ENCODE measurements at regions not wholly inside any gene's neighbourhood (a gene's known extent, or its start where the extent isn't known, plus 50 kb on each side); places are given as distances from the start of the nearest gene placed in this dataset.

- Histone ChIP-seq H3K9ac (no peak overlapping the region), H2AFZ (no peak overlapping the region), H3K36me3 (ENCODE audit: control insufficient read depth, insufficient read depth, low read length) (no peaks in the 10 kb centered on the region), H3K9me3 (ENCODE audit: control insufficient read depth, low read length) (no peaks in the 10 kb centered on the region), H3K4me2 (ENCODE audit: low read length) (no peak overlapping the region), H3K4me1 (no peaks in the 10 kb centered on the region), H3K27ac (no peak overlapping the region), H3K4me3 (ENCODE audit: low read depth, low read length) (no peak overlapping the region), H3K27me3 (ENCODE audit: control insufficient read depth, insufficient read depth, low read length) (no peaks in the 10 kb centered on the region), H3K79me2 (no peaks in the 10 kb centered on the region)
- no peak for TF ChIP-seq CTCF (IDR thresholded peaks at IDR 0.05)
Observed at GRCh38 chr10:58041901-58042300, 225.8 kb downstream of the IPMK start.

GRCh38 chr10:58030208-58030607, 237.5 kb downstream of the IPMK start:
- Histone ChIP-seq H3K9ac (no peak overlapping the region), H3K27ac (no peak overlapping the region), H3K4me1 (no peaks in the 10 kb centered on the region), H3K4me3 (ENCODE audit: low read depth, low read length) (no peak overlapping the region), H3K4me2 (ENCODE audit: low read length) (no peak overlapping the region), H3K27me3 (ENCODE audit: control insufficient read depth, insufficient read depth, low read length) (no peaks in the 10 kb centered on the region), H3K36me3 (ENCODE audit: control insufficient read depth, insufficient read depth, low read length) (no peaks in the 10 kb centered on the region), H3K9me3 (ENCODE audit: control insufficient read depth, low read length) (no peaks in the 10 kb centered on the region), H2AFZ (no peak overlapping the region), H3K79me2 (no peaks in the 10 kb centered on the region)
- TF ChIP-seq CTCF (IDR thresholded peaks at IDR 0.05), result no peak

GRCh38 chr10:58028597-58029366, 238.9 kb downstream of the IPMK start:
- Histone ChIP-seq H3K4me1 (no peaks in the 10 kb centered on the region), H2AFZ (no peak overlapping the region), H3K27ac (no peak overlapping the region), H3K4me2 (ENCODE audit: low read length) (no peak overlapping the region), H3K79me2 (no peaks in the 10 kb centered on the region), H3K27me3 (ENCODE audit: control insufficient read depth, insufficient read depth, low read length) (no peaks in the 10 kb centered on the region), H3K9me3 (ENCODE audit: control insufficient read depth, low read length) (no peaks in the 10 kb centered on the region), H3K36me3 (ENCODE audit: control insufficient read depth, insufficient read depth, low read length) (no peaks in the 10 kb centered on the region), H3K4me3 (ENCODE audit: low read depth, low read length) (no peak overlapping the region), H3K9ac (no peak overlapping the region)
- TF ChIP-seq CTCF (IDR thresholded peaks at IDR 0.05), result no peak

GRCh38 chr10:58027426-58027825, 240.3 kb downstream of the IPMK start:
- H3K27ac ChIP-seq, result no peak overlapping the region
- H3K79me2 ChIP-seq, result no peaks in the 10 kb centered on the region
- no peak overlapping the region for H3K9ac ChIP-seq
- H3K4me2 ChIP-seq (ENCODE audit: low read length), result no peak overlapping the region
- H3K36me3 ChIP-seq (ENCODE audit: control insufficient read depth, insufficient read depth, low read length), result no peaks in the 10 kb centered on the region
- TF ChIP-seq CTCF (IDR thresholded peaks at IDR 0.05), result no peak
- no peak overlapping the region for H3K4me3 ChIP-seq (ENCODE audit: low read depth, low read length)
- no peaks in the 10 kb centered on the region for H3K4me1 ChIP-seq
- no peak overlapping the region for H2AFZ ChIP-seq
- no peaks in the 10 kb centered on the region for H3K27me3 ChIP-seq (ENCODE audit: control insufficient read depth, insufficient read depth, low read length)
- H3K9me3 ChIP-seq (ENCODE audit: control insufficient read depth, low read length), result no peaks in the 10 kb centered on the region

- Histone ChIP-seq H3K4me3 (ENCODE audit: low read depth, low read length) (no peak overlapping the region), H3K27me3 (ENCODE audit: control insufficient read depth, insufficient read depth, low read length) (no peaks in the 10 kb centered on the region), H3K9ac (no peak overlapping the region), H3K36me3 (ENCODE audit: control insufficient read depth, insufficient read depth, low read length) (no peaks in the 10 kb centered on the region), H3K79me2 (no peaks in the 10 kb centered on the region), H3K4me2 (ENCODE audit: low read length) (no peak overlapping the region), H3K27ac (no peak overlapping the region), H2AFZ (no peak overlapping the region), H3K4me1 (no peaks in the 10 kb centered on the region), H3K9me3 (ENCODE audit: control insufficient read depth, low read length) (no peaks in the 10 kb centered on the region)
- no peak for TF ChIP-seq CTCF (IDR thresholded peaks at IDR 0.05)
Observed at GRCh38 chr10:58026036-58026435, 241.7 kb downstream of the IPMK start.

Measured in parathyroid adenoma (tissue), 2 donors.